GM12878 (cell line): ENCODE measurements at regions not wholly inside any gene's neighbourhood (a gene's known extent, or its start where the extent isn't known, plus 50 kb on each side); places are given as distances from the start of the nearest gene placed in this dataset.

Source experiments
- TCF12 ChIP-seq: IDR thresholded peaks from 2 replicates; pipeline ENCODE4 v1.6.1; 2011; ENCODE audit warnings: low read depth, mild to moderate bottlenecking, low read length
- TF ChIP-seq, protein P1 (sequence below): IDR thresholded peaks from 2 replicates; pipeline ENCODE4 v1.6.1; 2012; ENCODE audit warnings: mild to moderate bottlenecking, low read depth, low read length

DNA sequence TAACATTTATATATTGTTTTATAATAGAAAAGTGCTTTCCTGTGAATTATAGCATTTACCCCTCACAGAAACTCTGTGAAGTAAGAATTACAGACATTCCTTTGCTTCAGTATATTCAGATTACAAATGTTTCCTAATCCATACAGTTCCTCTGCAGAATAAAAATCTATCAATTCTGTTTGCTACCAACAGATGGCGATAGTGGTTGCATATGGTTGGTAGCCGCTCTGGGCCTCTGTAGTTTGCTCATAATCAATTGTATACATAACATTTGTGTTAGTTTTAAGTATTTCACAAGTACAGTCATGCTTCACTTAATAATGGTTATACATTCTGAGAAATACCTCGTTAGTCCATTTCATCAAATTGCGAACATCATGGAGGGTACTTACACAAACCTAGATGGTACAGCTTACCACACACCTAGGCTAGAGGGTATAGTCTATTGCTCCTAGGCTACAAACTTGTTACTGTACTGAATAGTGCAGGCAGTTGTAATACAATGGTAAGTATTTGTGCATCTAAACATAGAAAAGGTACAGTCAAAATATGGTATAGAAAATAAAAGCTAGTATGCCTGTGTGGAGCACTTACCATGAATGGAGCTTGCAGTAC lies 94.4 kb upstream of the STEAP4 start:
- no peak for TF ChIP-seq TCF12
- TF ChIP-seq, protein P1, sequence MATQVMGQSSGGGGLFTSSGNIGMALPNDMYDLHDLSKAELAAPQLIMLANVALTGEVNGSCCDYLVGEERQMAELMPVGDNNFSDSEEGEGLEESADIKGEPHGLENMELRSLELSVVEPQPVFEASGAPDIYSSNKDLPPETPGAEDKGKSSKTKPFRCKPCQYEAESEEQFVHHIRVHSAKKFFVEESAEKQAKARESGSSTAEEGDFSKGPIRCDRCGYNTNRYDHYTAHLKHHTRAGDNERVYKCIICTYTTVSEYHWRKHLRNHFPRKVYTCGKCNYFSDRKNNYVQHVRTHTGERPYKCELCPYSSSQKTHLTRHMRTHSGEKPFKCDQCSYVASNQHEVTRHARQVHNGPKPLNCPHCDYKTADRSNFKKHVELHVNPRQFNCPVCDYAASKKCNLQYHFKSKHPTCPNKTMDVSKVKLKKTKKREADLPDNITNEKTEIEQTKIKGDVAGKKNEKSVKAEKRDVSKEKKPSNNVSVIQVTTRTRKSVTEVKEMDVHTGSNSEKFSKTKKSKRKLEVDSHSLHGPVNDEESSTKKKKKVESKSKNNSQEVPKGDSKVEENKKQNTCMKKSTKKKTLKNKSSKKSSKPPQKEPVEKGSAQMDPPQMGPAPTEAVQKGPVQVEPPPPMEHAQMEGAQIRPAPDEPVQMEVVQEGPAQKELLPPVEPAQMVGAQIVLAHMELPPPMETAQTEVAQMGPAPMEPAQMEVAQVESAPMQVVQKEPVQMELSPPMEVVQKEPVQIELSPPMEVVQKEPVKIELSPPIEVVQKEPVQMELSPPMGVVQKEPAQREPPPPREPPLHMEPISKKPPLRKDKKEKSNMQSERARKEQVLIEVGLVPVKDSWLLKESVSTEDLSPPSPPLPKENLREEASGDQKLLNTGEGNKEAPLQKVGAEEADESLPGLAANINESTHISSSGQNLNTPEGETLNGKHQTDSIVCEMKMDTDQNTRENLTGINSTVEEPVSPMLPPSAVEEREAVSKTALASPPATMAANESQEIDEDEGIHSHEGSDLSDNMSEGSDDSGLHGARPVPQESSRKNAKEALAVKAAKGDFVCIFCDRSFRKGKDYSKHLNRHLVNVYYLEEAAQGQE: no peak
